ENCODE measurements at regions not wholly inside any gene's neighbourhood (a gene's known extent, or its start where the extent isn't known, plus 50 kb on each side); places are given as distances from the start of the nearest gene placed in this dataset.
A peak's percentile ranks its signal among the peaks of the same experiment; 100 is the strongest.

GRCh38 chr6:133583907-133584427 is 304.9 kb upstream of the TCF21 start:
- DNase-seq, result no peak

DNA sequence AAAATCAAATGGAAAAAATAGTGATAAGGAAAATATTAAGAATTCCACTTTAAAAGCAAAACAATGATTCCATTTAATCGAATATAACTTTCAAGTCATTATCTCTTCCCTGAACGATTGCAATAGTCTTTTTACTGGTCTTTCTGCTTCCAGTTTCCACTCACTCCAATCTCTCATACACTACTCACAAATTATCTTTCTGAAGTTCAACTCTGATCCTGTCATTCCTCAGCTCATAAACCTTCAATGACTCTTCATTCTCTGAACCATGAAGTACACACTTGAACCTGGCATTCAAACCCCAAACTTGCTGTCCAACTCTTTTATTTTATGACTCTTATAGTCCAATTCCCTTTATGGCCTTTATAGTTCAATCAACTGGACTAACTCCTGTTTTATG is 304.1 kb upstream of the TCF21 start:
- no peak for DNase-seq

DNA sequence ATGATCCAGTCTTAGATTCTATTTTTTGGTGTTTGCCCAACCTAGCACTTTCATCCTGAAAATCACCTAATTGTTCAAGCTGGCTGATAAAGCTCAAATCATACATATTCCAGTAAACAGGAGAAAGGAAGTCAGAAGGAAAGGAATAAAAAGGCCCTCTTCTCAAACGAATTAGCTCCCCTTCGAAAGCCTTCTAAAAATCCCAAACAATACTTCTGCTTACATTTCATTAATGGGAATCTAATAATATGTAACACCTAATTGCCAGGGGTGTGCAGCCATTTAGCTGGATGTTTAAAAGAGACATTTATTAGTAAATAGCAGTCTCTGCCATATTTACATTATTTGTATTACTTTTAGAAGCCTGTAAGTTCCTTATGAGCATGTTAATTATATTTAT is 302.9 kb upstream of the TCF21 start:
- DNase-seq, result no peak

- no peak for DNase-seq
Measured at GRCh38 chr6:133587546-133588160, 301.3 kb upstream of the TCF21 start.

DNA sequence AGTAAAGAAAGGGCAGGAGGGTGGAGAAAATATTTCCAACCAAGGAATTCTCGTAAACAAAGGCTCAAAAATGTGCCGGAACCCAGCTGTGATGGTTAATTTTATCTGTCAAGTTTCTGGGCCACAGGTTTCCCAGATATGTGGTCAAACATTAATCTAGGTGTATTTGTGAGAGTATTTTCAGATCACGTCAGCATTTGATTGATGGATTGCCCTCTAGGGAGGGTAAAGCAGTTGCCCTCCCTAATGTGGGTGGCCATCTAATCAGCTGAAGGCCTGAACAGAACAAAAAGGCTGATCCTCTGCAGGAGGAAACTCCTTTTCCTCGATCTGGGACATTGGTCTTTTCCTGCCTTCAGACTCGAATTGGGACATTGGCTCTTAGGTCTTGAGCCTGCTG is 298.7 kb upstream of the TCF21 start:
- no peak for DNase-seq

DNA sequence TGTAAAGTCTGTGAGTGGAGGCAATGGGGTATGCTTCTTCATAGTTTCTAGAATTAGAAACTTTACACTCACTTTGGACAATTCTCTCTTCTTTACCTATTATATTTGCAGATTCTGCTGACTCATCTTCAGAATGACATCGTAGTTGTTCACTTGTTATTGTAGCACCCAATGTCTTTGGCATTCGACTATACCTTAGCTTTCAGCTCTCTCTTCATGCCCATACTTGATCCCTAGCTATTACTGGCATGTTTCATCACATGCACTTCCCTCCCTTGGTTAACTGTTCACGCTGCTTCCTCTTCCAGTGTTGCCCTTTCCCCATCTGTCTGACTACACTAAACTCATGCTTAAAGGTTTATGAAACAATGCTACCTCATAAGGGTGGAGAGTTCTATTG is 298.1 kb upstream of the TCF21 start:
- peak; percentile 12 for DNase-seq

- DNase-seq, result no peak
Measured at GRCh38 chr6:133591275-133591674, 297.6 kb upstream of the TCF21 start.

DNA sequence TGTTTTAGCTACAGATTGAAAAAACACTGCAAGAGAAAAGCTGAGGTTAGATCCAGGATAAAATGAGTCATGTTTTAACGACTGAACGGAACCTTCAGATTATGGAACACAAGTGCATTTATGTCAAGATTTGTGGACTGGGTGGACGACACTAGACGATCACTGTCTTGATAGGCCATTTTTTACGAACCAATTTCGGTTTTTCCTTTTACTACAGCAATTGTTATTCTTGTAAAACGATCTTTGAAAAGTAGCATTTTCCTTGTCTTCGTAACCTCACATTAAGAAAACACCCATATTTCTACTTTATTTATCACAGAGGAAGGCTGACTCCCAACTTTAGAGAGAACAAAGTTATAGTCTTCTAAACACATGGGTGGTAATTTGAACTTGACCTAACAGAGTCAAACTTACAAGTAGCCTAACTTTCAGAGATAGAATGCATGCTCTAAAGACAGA is 294.2 kb upstream of the TCF21 start:
- no peak for DNase-seq

- no peak for DNase-seq
Measured at GRCh38 chr6:133595111-133595761, 293.7 kb upstream of the TCF21 start.

- no peak for DNase-seq
Measured at GRCh38 chr6:133606852-133607251, 282.1 kb upstream of the TCF21 start.

DNA sequence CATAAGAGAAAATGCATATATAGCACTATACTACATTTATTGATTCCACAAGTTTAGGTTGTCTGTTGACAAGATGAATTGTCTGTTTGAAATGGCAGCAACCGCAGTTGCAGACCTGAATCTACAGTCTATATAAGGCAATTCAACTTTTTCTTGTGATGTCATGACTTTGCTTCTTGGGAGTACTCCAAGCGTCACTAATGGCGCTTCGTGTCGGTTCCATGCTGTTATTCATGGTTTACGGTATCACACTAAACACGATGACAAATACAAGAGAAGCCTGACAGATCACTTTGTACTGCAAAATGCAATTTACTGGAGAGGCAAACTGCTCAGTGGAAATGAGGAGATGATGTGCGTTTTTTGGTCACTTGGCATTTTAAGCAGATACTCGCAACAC is 280.3 kb upstream of the TCF21 start:
- no peak for DNase-seq

DNA sequence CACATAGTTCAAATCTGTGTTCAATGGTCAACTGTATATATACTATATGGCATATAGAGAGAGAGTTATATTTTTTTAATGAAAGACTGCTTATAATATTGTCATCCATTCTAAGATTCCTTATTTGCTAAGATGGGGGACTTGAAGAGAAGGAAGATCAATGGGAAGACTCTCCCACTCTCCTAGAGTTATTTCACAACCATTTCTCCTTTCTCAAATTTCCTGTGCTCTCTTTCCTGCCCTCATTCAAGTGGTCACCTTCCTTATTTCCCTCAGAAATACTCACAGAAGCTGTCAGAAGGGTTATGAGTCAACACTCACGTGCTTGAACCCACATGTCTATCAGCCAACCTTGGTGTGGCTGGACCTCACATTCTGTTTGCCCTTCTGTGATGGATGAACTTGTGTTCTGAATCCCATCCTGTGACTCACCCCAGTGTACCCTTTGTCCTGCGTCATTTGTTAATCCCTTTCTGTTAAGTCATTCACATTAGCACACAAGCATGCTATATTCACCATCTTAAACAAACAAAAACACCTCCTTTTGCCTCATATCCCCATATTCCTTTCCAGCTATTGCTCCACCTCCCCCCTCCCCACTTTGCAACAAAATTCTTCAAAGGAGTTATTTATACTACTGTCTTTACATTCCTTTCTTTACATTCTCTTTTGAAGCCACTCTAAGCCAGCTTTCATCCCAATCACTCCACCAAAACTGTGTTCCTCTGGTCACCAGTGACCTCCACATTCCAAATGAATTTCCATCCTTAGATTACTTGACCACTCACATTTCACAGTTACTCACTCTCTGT is 279.3 kb upstream of the TCF21 start:
- no peak for DNase-seq

GRCh38 chr6:133610227-133610840 is 278.6 kb upstream of the TCF21 start:
- DNase-seq, result no peak

DNA sequence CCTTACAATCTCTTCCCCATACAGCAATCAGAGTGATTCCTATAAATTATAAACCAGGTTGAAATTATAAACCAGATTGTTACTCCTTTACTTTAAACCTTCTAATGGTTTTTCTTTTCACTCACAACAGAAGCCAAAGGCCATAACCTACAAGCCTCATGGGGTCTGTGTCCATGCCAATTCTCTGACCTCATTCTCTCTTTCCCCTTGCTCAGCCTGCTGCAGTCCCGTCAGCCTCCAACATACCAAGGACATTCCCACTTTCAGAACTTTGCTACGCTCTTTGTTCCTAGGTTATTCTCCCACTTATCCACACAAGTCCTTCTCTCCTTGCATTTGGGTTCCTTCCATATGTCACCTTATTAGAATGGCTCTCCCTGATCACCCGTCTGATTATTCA is 277.9 kb upstream of the TCF21 start:
- no peak for DNase-seq

- DNase-seq, result no peak
Measured at GRCh38 chr6:133612459-133612858, 276.5 kb upstream of the TCF21 start.

- DNase-seq, result no peak
Measured at GRCh38 chr6:133613211-133613610, 275.7 kb upstream of the TCF21 start.

GRCh38 chr6:133621751-133622150 is 267.2 kb upstream of the TCF21 start:
- no peak for DNase-seq

DNA sequence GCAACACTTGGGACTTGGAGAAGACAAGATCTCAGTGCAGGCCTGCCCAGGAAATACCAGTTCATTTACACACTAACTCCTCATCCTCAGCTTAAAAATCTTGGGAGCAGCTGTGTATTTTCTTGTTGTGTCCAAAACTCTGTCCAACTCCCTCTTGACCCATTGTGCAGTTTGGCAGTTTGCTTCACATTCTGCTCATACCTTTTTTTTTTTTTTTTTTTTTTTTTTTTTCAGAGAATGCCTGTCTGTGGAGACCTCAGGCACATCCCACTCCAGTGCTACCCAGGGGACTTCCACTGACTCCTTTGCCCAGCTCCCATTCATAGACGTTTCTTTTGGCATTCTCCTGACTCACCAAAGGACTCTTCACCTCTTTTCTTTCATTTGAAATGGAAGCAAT is 265.8 kb upstream of the TCF21 start:
- no peak for DNase-seq

GRCh38 chr6:133623621-133624020 is 265.3 kb upstream of the TCF21 start:
- DNase-seq, result no peak

DNA sequence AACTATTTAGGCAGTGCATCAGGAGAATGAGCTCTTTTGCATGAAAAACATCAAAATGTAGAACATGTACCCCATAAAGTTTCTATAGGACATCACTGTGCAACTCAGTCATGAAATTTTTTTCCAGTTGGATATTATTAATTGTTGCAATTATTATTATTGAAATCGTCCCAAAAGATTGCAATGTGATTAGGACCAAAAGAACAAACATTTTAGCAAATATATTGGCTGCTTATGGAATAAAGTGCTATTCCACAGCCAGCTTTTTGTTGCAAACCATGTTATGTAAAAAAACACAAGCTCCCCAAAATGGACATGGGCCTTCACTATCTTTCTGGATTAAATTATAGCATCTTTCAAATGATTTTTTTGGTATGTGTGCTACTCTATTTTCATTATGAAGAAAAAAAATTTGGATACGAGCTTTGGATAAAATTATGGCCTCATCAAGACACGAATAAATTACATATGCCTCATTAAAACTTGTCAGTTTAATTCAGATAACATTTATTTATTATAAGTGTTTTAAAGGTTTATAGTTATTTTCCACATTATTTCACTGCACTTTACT is 262.7 kb upstream of the TCF21 start:
- no peak for DNase-seq

DNA sequence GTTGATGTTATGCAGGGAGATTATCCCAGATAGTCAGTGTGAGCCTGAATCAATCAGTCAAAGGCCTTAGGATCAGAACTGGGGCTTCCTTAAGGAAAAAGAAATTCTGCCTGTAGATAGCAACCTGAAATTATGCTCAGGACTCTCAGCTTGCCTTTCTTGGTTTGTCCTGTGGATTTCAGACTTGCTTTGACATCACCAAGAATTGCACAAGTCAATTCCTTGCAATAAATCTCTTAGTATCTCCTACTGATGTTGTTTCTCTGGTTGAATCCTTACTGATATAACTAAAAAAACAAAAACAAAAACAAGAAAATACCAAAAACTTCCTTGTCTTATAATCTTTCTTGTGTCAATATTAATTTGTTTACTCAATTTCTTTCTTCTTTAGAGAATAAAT is 258.9 kb upstream of the TCF21 start:
- no peak for DNase-seq

GRCh38 chr6:133630651-133631050 is 258.3 kb upstream of the TCF21 start:
- DNase-seq, result no peak

GRCh38 chr6:133631421-133631820 is 257.5 kb upstream of the TCF21 start:
- no peak for DNase-seq

All from NCI-H1694 treated with DMSO at 0.1 percent for 48 hours (cell line).